SH-SY5Y (cell line): ENCODE measurements at regions not wholly inside any gene's neighbourhood (a gene's known extent, or its start where the extent isn't known, plus 50 kb on each side); places are given as distances from the start of the nearest gene placed in this dataset.

Experiments used
- GATA2 ChIP-seq: IDR thresholded peaks from 2 replicates; pipeline ENCODE4 v1.6.1; 2011; ENCODE audit warnings: mild to moderate bottlenecking, low read depth, low read length
- GATA3 ChIP-seq: IDR thresholded peaks from 2 replicates; pipeline ENCODE4 v1.6.1; 2011; ENCODE audit warnings: low read depth, mild to moderate bottlenecking, low read length, moderate library complexity

DNA sequence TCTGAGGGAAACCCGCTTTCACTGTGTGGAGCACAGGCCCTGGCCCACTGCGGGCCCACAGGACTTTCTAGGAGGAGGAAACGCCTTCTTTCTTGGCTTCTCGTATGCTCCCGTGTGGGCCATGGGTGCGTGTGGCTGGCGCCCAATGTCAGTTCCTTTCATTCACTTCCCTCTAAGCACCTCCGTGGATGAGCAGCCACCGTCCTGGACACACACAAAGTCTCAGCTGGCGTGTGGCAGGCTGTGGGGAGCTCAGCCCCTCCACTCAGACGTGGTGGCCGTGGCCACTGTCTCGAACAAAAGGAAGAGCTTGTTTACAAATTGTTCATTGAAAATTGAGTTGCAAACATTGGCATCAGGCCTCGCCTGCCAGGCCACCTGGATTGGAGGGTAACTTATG, 240.0 kb upstream of the SGCG start:
- TF ChIP-seq GATA2 = no peak
- TF ChIP-seq GATA3 = no peak
